ENCODE measurements at regions not wholly inside any gene's neighbourhood (a gene's known extent, or its start where the extent isn't known, plus 50 kb on each side); places are given as distances from the start of the nearest gene placed in this dataset.

GRCh38 chrX:14354521-14354920 is 174.8 kb upstream of the GLRA2 start:
- Mint-ChIP-seq H3K4me1 (no peaks in the 10 kb centered on the region), H3K9me3 (peaks cover 3 to 11% of the 10 kb centered on the region in 2 donors), H3K36me3 (no peaks in the 10 kb centered on the region), H3K27ac (no peak overlapping the region), H3K4me3 (no peak overlapping the region), H3K27me3 (ENCODE audit: low read depth in 2 of 2) (no peaks in the 10 kb centered on the region)
- intact Hi-C loops (cut with micrococcal nuclease): no loop called here
- H3K27ac ChIP-seq (ENCODE audit: low read length): no peak overlapping the region
- DNase-seq (no peak), ATAC-seq (no peak)
- 63% methylated on average over 3 of the region's 3 CpGs for WGBS (ENCODE audit: insufficient coverage)
- no peaks in the 10 kb centered on the region for H3K9me3 ChIP-seq (ENCODE audit: control insufficient read depth, insufficient read depth, low read length)
- no peak for TF ChIP-seq CTCF (IDR thresholded peaks at IDR 0.05)
- no peaks in the 10 kb centered on the region for H3K36me3 ChIP-seq (ENCODE audit: control insufficient read depth, insufficient read depth, low read length)
- H3K4me1 ChIP-seq (ENCODE audit: control insufficient read depth, insufficient read depth, low read length): no peaks in the 10 kb centered on the region
- no peak overlapping the region for H3K4me3 ChIP-seq (ENCODE audit: low read length)
- no peaks in the 10 kb centered on the region for H3K27me3 ChIP-seq (ENCODE audit: control insufficient read depth, insufficient read depth, low read length)

DNA sequence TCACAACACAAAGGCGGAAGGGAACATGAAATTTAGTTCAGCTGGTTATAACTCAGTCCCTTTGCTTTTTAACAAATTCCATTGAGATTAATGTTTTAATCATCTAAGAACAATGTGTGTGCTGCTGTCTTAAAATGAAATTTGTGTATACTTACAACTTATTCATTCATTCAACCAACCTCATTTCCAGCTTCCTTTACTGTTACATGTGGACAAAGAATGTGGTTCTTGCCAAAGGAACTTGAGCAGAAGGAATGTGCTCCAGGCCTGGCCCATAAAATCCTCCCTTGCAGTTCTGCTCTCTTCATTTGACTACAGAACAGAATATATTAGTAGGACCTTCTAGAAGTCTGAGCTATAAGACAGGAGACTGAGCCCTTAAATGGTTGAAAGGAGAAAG is 176.8 kb upstream of the GLRA2 start:
- Mint-ChIP-seq H3K4me1 (no peaks in the 10 kb centered on the region), H3K27ac (no peak overlapping the region), H3K27me3 (ENCODE audit: low read depth in 2 of 2) (no peaks in the 10 kb centered on the region), H3K4me3 (no peak overlapping the region), H3K36me3 (no peaks in the 10 kb centered on the region), H3K9me3 (peaks cover 3 to 11% of the 10 kb centered on the region in 2 donors)
- Histone ChIP-seq H3K36me3 (ENCODE audit: control insufficient read depth, insufficient read depth, low read length) (no peaks in the 10 kb centered on the region), H3K27me3 (ENCODE audit: control insufficient read depth, insufficient read depth, low read length) (no peaks in the 10 kb centered on the region), H3K9me3 (ENCODE audit: control insufficient read depth, insufficient read depth, low read length) (no peaks in the 10 kb centered on the region), H3K4me1 (ENCODE audit: control insufficient read depth, insufficient read depth, low read length) (no peaks in the 10 kb centered on the region), H3K4me3 (ENCODE audit: low read length) (no peak overlapping the region), H3K27ac (ENCODE audit: low read length) (no peak overlapping the region)
- ATAC-seq (no peak), DNase-seq (no peak)
- TF ChIP-seq CTCF (IDR thresholded peaks at IDR 0.05): no peak
- WGBS (ENCODE audit: insufficient coverage): 100% methylated on average over 1 of the region's 1 CpG
- intact Hi-C loops (cut with micrococcal nuclease): no loop called here

DNA sequence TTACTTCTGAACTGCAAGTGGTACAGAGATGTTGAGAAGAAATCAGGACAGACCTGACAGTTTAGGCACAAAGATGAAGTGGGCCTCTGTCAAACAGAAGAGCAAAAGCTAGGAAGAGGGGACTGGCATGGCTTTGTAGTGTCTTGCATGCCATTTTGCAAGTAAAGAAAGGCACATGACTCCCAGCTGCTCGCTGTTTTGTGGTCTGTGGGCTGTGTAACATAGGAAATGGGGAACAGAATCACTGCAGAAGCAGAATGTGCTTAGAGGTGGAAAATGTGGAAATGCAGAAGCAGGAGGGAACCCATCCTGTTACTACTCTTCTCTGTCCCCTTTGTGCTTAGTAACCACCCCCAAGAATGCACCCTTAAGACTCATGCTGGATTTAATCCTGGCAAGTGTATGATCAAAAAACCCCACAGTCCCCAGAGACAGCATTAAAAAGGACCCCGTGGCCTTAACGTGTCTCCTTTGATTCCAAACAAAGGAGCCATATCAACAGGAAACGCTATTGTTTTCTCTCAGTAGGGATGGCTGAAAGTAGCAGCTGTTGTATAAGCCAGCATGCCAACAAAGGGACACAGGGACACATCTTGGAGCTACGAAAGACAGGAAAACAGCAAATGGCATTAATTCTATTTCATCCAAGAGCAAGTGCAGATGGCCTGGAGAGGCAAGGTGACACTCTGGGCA is 177.6 kb upstream of the GLRA2 start:
- H3K27ac ChIP-seq (ENCODE audit: low read length): no peak overlapping the region
- peaks cover 3 to 8% of the 10 kb centered on the region in 2 donors for H3K9me3 Mint-ChIP-seq
- H3K27me3 Mint-ChIP-seq (ENCODE audit: low read depth in 2 of 2): no peaks in the 10 kb centered on the region
- no peak overlapping the region for H3K4me3 ChIP-seq (ENCODE audit: low read length)
- H3K27ac Mint-ChIP-seq: no peak overlapping the region
- no peak overlapping the region for H3K4me3 Mint-ChIP-seq
- no peaks in the 10 kb centered on the region for H3K27me3 ChIP-seq (ENCODE audit: control insufficient read depth, insufficient read depth, low read length)
- no peaks in the 10 kb centered on the region for H3K4me1 Mint-ChIP-seq
- no peaks in the 10 kb centered on the region for H3K36me3 ChIP-seq (ENCODE audit: control insufficient read depth, insufficient read depth, low read length)
- H3K9me3 ChIP-seq (ENCODE audit: control insufficient read depth, insufficient read depth, low read length): no peaks in the 10 kb centered on the region
- ATAC-seq: no peak
- no peaks in the 10 kb centered on the region for H3K36me3 Mint-ChIP-seq
- no peak for TF ChIP-seq CTCF (IDR thresholded peaks at IDR 0.05)
- H3K4me1 ChIP-seq (ENCODE audit: control insufficient read depth, insufficient read depth, low read length): no peaks in the 10 kb centered on the region
- DNase-seq: no peak
- intact Hi-C loops (cut with micrococcal nuclease): no loop called here
- 11% methylated on average over 5 of the region's 5 CpGs for WGBS (ENCODE audit: insufficient coverage)

DNA sequence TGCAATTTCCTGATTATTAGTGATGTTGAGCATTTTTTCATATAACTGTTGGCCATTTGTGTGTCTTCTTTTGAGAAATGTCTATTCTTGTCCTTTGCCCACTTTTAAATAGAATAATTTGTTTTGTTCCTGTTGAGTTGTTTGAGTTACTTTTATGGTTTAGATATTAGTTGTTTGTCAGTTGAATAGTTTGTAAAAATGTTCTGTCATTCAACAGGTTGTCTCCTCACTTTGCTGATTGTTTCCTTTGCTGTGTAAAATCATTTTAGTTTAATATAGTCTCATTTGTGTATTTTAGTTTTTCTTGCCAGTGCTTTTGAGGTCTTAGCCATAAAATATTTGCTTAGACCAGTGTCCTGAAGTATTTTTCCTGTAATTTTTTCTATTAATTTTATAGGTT is 181.8 kb upstream of the GLRA2 start:
- ATAC-seq (no peak), DNase-seq (no peak)
- H3K4me1 ChIP-seq (ENCODE audit: control insufficient read depth, insufficient read depth, low read length): no peaks in the 10 kb centered on the region
- no peaks in the 10 kb centered on the region for H3K36me3 Mint-ChIP-seq
- H3K36me3 ChIP-seq (ENCODE audit: control insufficient read depth, insufficient read depth, low read length): no peaks in the 10 kb centered on the region
- no peaks in the 10 kb centered on the region for H3K4me1 Mint-ChIP-seq
- H3K27me3 ChIP-seq (ENCODE audit: control insufficient read depth, insufficient read depth, low read length): no peaks in the 10 kb centered on the region
- H3K9me3 ChIP-seq (ENCODE audit: control insufficient read depth, insufficient read depth, low read length): no peaks in the 10 kb centered on the region
- intact Hi-C loops (cut with micrococcal nuclease): no loop called here
- no peak overlapping the region for H3K27ac ChIP-seq (ENCODE audit: low read length)
- H3K4me3 ChIP-seq (ENCODE audit: low read length): no peak overlapping the region
- no peak overlapping the region for H3K4me3 Mint-ChIP-seq
- peaks cover 5 to 8% of the 10 kb centered on the region in 2 donors for H3K9me3 Mint-ChIP-seq
- H3K27ac Mint-ChIP-seq: no peak overlapping the region
- no peak for TF ChIP-seq CTCF (IDR thresholded peaks at IDR 0.05)
- H3K27me3 Mint-ChIP-seq (ENCODE audit: low read depth in 2 of 2): no peaks in the 10 kb centered on the region

Data from natural killer cell (primary cell).